ENCODE measurements at regions not wholly inside any gene's neighbourhood (a gene's known extent, or its start where the extent isn't known, plus 50 kb on each side); places are given as distances from the start of the nearest gene placed in this dataset.

GRCh38 chr10:25725917-25726716 lies 207.9 kb upstream of the MYO3A start:
- Histone ChIP-seq H3K9me3 (replicated peaks in 1 of 2; ENCODE audit: control insufficient read depth in 1 of 2, insufficient read depth in 1 of 2, low read length in 2 of 2) (no peaks in the 10 kb centered on the region), H4K20me1 (ENCODE audit: insufficient read depth, low read length) (no peaks in the 10 kb centered on the region), H3K4me3 (replicated peaks in 1 of 3; ENCODE audit: low read depth in 2 of 3, low read length in 3 of 3) (no peak overlapping the region), H2AFZ (ENCODE audit: insufficient read depth, low read depth, low read length, poor library complexity, severe bottlenecking) (peak overlapping the region; percentile 13), H3K4me2 (replicated peaks; ENCODE audit: extremely low read depth, low read length, poor library complexity, severe bottlenecking) (no peak overlapping the region), H3K9ac (ENCODE audit: insufficient read depth, low read length, poor library complexity, severe bottlenecking) (no peak overlapping the region), H3K27me3 (ENCODE audit: control insufficient read depth in 2 of 2, insufficient read depth in 2 of 2, low read length in 2 of 2) (no peaks in the 10 kb centered on the region), H3K4me1 (ENCODE audit: control insufficient read depth in 1 of 2, insufficient read depth in 2 of 2, low read length in 2 of 2) (no peaks in the 10 kb centered on the region), H3K79me2 (ENCODE audit: insufficient read depth, low read length) (no peaks in the 10 kb centered on the region), H3K27ac (ENCODE audit: low read depth in 1 of 2, low read length in 2 of 2) (no peak overlapping the region), H3K36me3 (replicated peaks in 1 of 2; ENCODE audit: control insufficient read depth in 1 of 2, insufficient read depth in 2 of 2, low read length in 2 of 2) (no peaks in the 10 kb centered on the region)
- peak; percentile 82 for TF ChIP-seq CTCF (IDR thresholded peaks at IDR 0.05)
- H3K27me3 Mint-ChIP-seq (ENCODE audit: low read depth in 3 of 3): peaks cover 1 to 19% (median 7%) of the 10 kb centered on the region in 3 donors
- no peak overlapping the region for H3K27ac Mint-ChIP-seq
- H3K4me3 Mint-ChIP-seq: no peak overlapping the region
- intact Hi-C loops (cut with micrococcal nuclease): no loop called here
- H3K9me3 Mint-ChIP-seq: peaks cover 0 to 4% (median 0%) of the 10 kb centered on the region in 7 donors
- WGBS (ENCODE audit: insufficient coverage): 14% methylated on average over 6 of the region's 6 CpGs
- no peaks in the 10 kb centered on the region for H3K36me3 Mint-ChIP-seq
- DNase-seq: peak; percentile 25 to 52 (median 47)
- H3K4me1 Mint-ChIP-seq: peaks cover 3% of the 10 kb centered on the region

GRCh38 chr10:25738776-25739175 lies 195.3 kb upstream of the MYO3A start:
- no peak overlapping the region for H2AFZ ChIP-seq (ENCODE audit: insufficient read depth, low read depth, low read length, poor library complexity, severe bottlenecking)
- 98% methylated on average over 4 of the region's 4 CpGs for WGBS (ENCODE audit: insufficient coverage)
- H3K27me3 Mint-ChIP-seq (ENCODE audit: low read depth in 3 of 3): peaks cover 5 to 26% (median 13%) of the 10 kb centered on the region in 3 donors
- peaks cover 0 to 8% of the 10 kb centered on the region in 2 donors for H3K27me3 ChIP-seq (ENCODE audit: control insufficient read depth in 2 of 2, insufficient read depth in 2 of 2, low read length in 2 of 2)
- H4K20me1 ChIP-seq (ENCODE audit: insufficient read depth, low read length): no peaks in the 10 kb centered on the region
- H3K9me3 Mint-ChIP-seq: peaks cover 0 to 2% (median 0%) of the 10 kb centered on the region in 7 donors
- no peak for DNase-seq
- intact Hi-C loops (cut with micrococcal nuclease): no loop called here
- H3K79me2 ChIP-seq (ENCODE audit: insufficient read depth, low read length): no peaks in the 10 kb centered on the region
- TF ChIP-seq CTCF (IDR thresholded peaks at IDR 0.05): no peak
- H3K4me1 ChIP-seq (ENCODE audit: control insufficient read depth in 1 of 2, insufficient read depth in 2 of 2, low read length in 2 of 2): no peaks in the 10 kb centered on the region
- no peak overlapping the region for H3K27ac ChIP-seq (ENCODE audit: low read depth in 1 of 2, low read length in 2 of 2)
- H3K4me3 Mint-ChIP-seq: no peak overlapping the region
- no peak overlapping the region for H3K9ac ChIP-seq (ENCODE audit: insufficient read depth, low read length, poor library complexity, severe bottlenecking)
- no peaks in the 10 kb centered on the region for H3K4me1 Mint-ChIP-seq
- H3K36me3 Mint-ChIP-seq: no peaks in the 10 kb centered on the region
- H3K9me3 ChIP-seq (replicated peaks in 1 of 2; ENCODE audit: control insufficient read depth in 1 of 2, insufficient read depth in 1 of 2, low read length in 2 of 2): no peaks in the 10 kb centered on the region
- H3K27ac Mint-ChIP-seq: no peak overlapping the region
- no peak overlapping the region for H3K4me3 ChIP-seq (replicated peaks in 1 of 3; ENCODE audit: low read depth in 2 of 3, low read length in 3 of 3)
- H3K36me3 ChIP-seq (replicated peaks in 1 of 2; ENCODE audit: control insufficient read depth in 1 of 2, insufficient read depth in 2 of 2, low read length in 2 of 2): no peaks in the 10 kb centered on the region
- no peak overlapping the region for H3K4me2 ChIP-seq (replicated peaks; ENCODE audit: extremely low read depth, low read length, poor library complexity, severe bottlenecking)
